ENCODE measurements at regions not wholly inside any gene's neighbourhood (a gene's known extent, or its start where the extent isn't known, plus 50 kb on each side); places are given as distances from the start of the nearest gene placed in this dataset.
"Not testable (repeated sequence)": the region's sequence is repeated elsewhere in the genome, so short reads cannot be mapped to it uniquely, and the experiment has no call there.

- WGBS (ENCODE audit: insufficient coverage): 89% methylated on average over 4 of the region's 4 CpGs
- CTCF ChIA-PET: no interaction called here
These were observed 258.0 kb upstream of the EDNRA start for GRCh38 chr4:147222906-147223305.

GRCh38 chr4:147223576-147223975 lies 257.3 kb upstream of the EDNRA start:
- no peak for DNase-seq
- ChIA-PET CTCF (no interaction called here), POLR2A (no interaction called here)
- no peaks in the 10 kb centered on the region for H3K4me1 ChIP-seq (ENCODE audit: control extremely low read depth in 1 of 4, control insufficient read depth in 4 of 4, insufficient read depth in 4 of 4, low read length in 3 of 4)
- no peaks in the 10 kb centered on the region for H3K27me3 ChIP-seq (replicated peaks in 2 of 5; ENCODE audit: control insufficient read depth in 4 of 5, insufficient read depth in 5 of 5, low read length in 4 of 5)
- no peak overlapping the region for H3K27ac ChIP-seq (ENCODE audit: insufficient read depth in 1 of 2, low read depth in 1 of 2, low read length in 2 of 2, poor library complexity in 1 of 2, severe bottlenecking in 2 of 2)
- H3K36me3 ChIP-seq (ENCODE audit: control insufficient read depth in 4 of 4, insufficient read depth in 4 of 4, low read length in 3 of 4): no peaks in the 10 kb centered on the region
- H3K9me3 ChIP-seq (ENCODE audit: control extremely low read depth in 1 of 5, control insufficient read depth in 4 of 5, insufficient read depth in 2 of 5, low read depth in 1 of 5, low read length in 4 of 5): no peaks in the 10 kb centered on the region
- no peak overlapping the region for H3K4me3 ChIP-seq (ENCODE audit: control insufficient read depth in 1 of 7, extremely low read depth in 1 of 7, insufficient read depth in 4 of 7, low read depth in 2 of 7, low read length in 6 of 7)
- 97% methylated on average over 5 of the region's 5 CpGs for WGBS (ENCODE audit: insufficient coverage)

More at GRCh38 chr4:147222906-147223305, 258.0 kb upstream of the EDNRA start:
- Histone ChIP-seq H3K4me3 (ENCODE audit: control insufficient read depth in 1 of 7, extremely low read depth in 1 of 7, insufficient read depth in 4 of 7, low read depth in 2 of 7, low read length in 6 of 7) (no peak overlapping the region), H3K27ac (ENCODE audit: insufficient read depth in 1 of 2, low read depth in 1 of 2, low read length in 2 of 2, poor library complexity in 1 of 2, severe bottlenecking in 2 of 2) (no peak overlapping the region), H3K27me3 (replicated peaks in 2 of 5; ENCODE audit: control insufficient read depth in 4 of 5, insufficient read depth in 5 of 5, low read length in 4 of 5) (no peaks in the 10 kb centered on the region), H3K36me3 (ENCODE audit: control insufficient read depth in 4 of 4, insufficient read depth in 4 of 4, low read length in 3 of 4) (no peaks in the 10 kb centered on the region), H3K4me1 (ENCODE audit: control extremely low read depth in 1 of 4, control insufficient read depth in 4 of 4, insufficient read depth in 4 of 4, low read length in 3 of 4) (no peaks in the 10 kb centered on the region), H3K9me3 (ENCODE audit: control extremely low read depth in 1 of 5, control insufficient read depth in 4 of 5, insufficient read depth in 2 of 5, low read depth in 1 of 5, low read length in 4 of 5) (no peaks in the 10 kb centered on the region)
- no peak for DNase-seq
- POLR2A ChIA-PET: no interaction called here

GRCh38 chr4:147236806-147237205 lies 244.1 kb upstream of the EDNRA start:
- ChIA-PET POLR2A (no interaction called here), CTCF (no interaction called here)
- Histone ChIP-seq H3K9me3 (ENCODE audit: control extremely low read depth in 1 of 5, control insufficient read depth in 4 of 5, insufficient read depth in 2 of 5, low read depth in 1 of 5, low read length in 4 of 5) (no peaks in the 10 kb centered on the region), H3K4me3 (ENCODE audit: control insufficient read depth in 1 of 7, extremely low read depth in 1 of 7, insufficient read depth in 4 of 7, low read depth in 2 of 7, low read length in 6 of 7) (no peak overlapping the region), H3K27me3 (replicated peaks in 2 of 5; ENCODE audit: control insufficient read depth in 4 of 5, insufficient read depth in 5 of 5, low read length in 4 of 5) (no peaks in the 10 kb centered on the region), H3K36me3 (ENCODE audit: control insufficient read depth in 4 of 4, insufficient read depth in 4 of 4, low read length in 3 of 4) (no peaks in the 10 kb centered on the region), H3K4me1 (ENCODE audit: control extremely low read depth in 1 of 4, control insufficient read depth in 4 of 4, insufficient read depth in 4 of 4, low read length in 3 of 4) (no peaks in the 10 kb centered on the region), H3K27ac (ENCODE audit: insufficient read depth in 1 of 2, low read depth in 1 of 2, low read length in 2 of 2, poor library complexity in 1 of 2, severe bottlenecking in 2 of 2) (no peak overlapping the region)
- DNase-seq: no peak
- WGBS (ENCODE audit: insufficient coverage): no CpG with 5 or more reads among the region's 3 CpGs

- POLR2A ChIA-PET: no interaction called here
- H3K27ac ChIP-seq (ENCODE audit: insufficient read depth in 1 of 2, low read depth in 1 of 2, low read length in 2 of 2, poor library complexity in 1 of 2, severe bottlenecking in 2 of 2): no peak overlapping the region
- CTCF ChIA-PET: no interaction called here
- H3K4me1 ChIP-seq (ENCODE audit: control extremely low read depth in 1 of 4, control insufficient read depth in 4 of 4, insufficient read depth in 4 of 4, low read length in 3 of 4): no peaks in the 10 kb centered on the region
- no peak for DNase-seq
- no peak overlapping the region for H3K4me3 ChIP-seq (ENCODE audit: control insufficient read depth in 1 of 7, extremely low read depth in 1 of 7, insufficient read depth in 4 of 7, low read depth in 2 of 7, low read length in 6 of 7)
- WGBS (ENCODE audit: insufficient coverage): no CpG with 5 or more reads among the region's 1 CpG
- H3K36me3 ChIP-seq (ENCODE audit: control insufficient read depth in 4 of 4, insufficient read depth in 4 of 4, low read length in 3 of 4): no peaks in the 10 kb centered on the region
- no peaks in the 10 kb centered on the region for H3K9me3 ChIP-seq (ENCODE audit: control extremely low read depth in 1 of 5, control insufficient read depth in 4 of 5, insufficient read depth in 2 of 5, low read depth in 1 of 5, low read length in 4 of 5)
- H3K27me3 ChIP-seq (replicated peaks in 2 of 5; ENCODE audit: control insufficient read depth in 4 of 5, insufficient read depth in 5 of 5, low read length in 4 of 5): no peaks in the 10 kb centered on the region
These were observed 236.1 kb upstream of the EDNRA start for GRCh38 chr4:147244786-147245185.

GRCh38 chr4:147246096-147246495 lies 234.8 kb upstream of the EDNRA start:
- no peaks in the 10 kb centered on the region for H3K36me3 ChIP-seq (ENCODE audit: control insufficient read depth in 4 of 4, insufficient read depth in 4 of 4, low read length in 3 of 4)
- H3K27ac ChIP-seq (ENCODE audit: insufficient read depth in 1 of 2, low read depth in 1 of 2, low read length in 2 of 2, poor library complexity in 1 of 2, severe bottlenecking in 2 of 2): no peak overlapping the region
- H3K4me1 ChIP-seq (ENCODE audit: control extremely low read depth in 1 of 4, control insufficient read depth in 4 of 4, insufficient read depth in 4 of 4, low read length in 3 of 4): no peaks in the 10 kb centered on the region
- CTCF ChIA-PET: no interaction called here
- no CpG with 5 or more reads among the region's 1 CpG for WGBS (ENCODE audit: insufficient coverage)
- no peaks in the 10 kb centered on the region for H3K9me3 ChIP-seq (ENCODE audit: control extremely low read depth in 1 of 5, control insufficient read depth in 4 of 5, insufficient read depth in 2 of 5, low read depth in 1 of 5, low read length in 4 of 5)
- no peak overlapping the region for H3K4me3 ChIP-seq (ENCODE audit: control insufficient read depth in 1 of 7, extremely low read depth in 1 of 7, insufficient read depth in 4 of 7, low read depth in 2 of 7, low read length in 6 of 7)
- POLR2A ChIA-PET: no interaction called here
- DNase-seq: no peak
- no peaks in the 10 kb centered on the region for H3K27me3 ChIP-seq (replicated peaks in 2 of 5; ENCODE audit: control insufficient read depth in 4 of 5, insufficient read depth in 5 of 5, low read length in 4 of 5)

- H3K27me3 ChIP-seq (replicated peaks in 2 of 5; ENCODE audit: control insufficient read depth in 4 of 5, insufficient read depth in 5 of 5, low read length in 4 of 5); H3K27ac ChIP-seq (ENCODE audit: insufficient read depth in 1 of 2, low read depth in 1 of 2, low read length in 2 of 2, poor library complexity in 1 of 2, severe bottlenecking in 2 of 2); H3K4me3 ChIP-seq (ENCODE audit: control insufficient read depth in 1 of 7, extremely low read depth in 1 of 7, insufficient read depth in 4 of 7, low read depth in 2 of 7, low read length in 6 of 7); CTCF ChIA-PET; H3K4me1 ChIP-seq (ENCODE audit: control extremely low read depth in 1 of 4, control insufficient read depth in 4 of 4, insufficient read depth in 4 of 4, low read length in 3 of 4); H3K9me3 ChIP-seq (ENCODE audit: control extremely low read depth in 1 of 5, control insufficient read depth in 4 of 5, insufficient read depth in 2 of 5, low read depth in 1 of 5, low read length in 4 of 5); H3K36me3 ChIP-seq (ENCODE audit: control insufficient read depth in 4 of 4, insufficient read depth in 4 of 4, low read length in 3 of 4); POLR2A ChIA-PET; DNase-seq: not testable (repeated sequence)
- WGBS (ENCODE audit: insufficient coverage): 92% methylated on average over 2 of the region's 2 CpGs
These were observed 234.4 kb upstream of the EDNRA start for GRCh38 chr4:147246528-147246927.

- Histone ChIP-seq H3K9me3 (ENCODE audit: control extremely low read depth in 1 of 5, control insufficient read depth in 4 of 5, insufficient read depth in 2 of 5, low read depth in 1 of 5, low read length in 4 of 5) (no peaks in the 10 kb centered on the region), H3K4me1 (ENCODE audit: control extremely low read depth in 1 of 4, control insufficient read depth in 4 of 4, insufficient read depth in 4 of 4, low read length in 3 of 4) (no peaks in the 10 kb centered on the region), H3K4me3 (ENCODE audit: control insufficient read depth in 1 of 7, extremely low read depth in 1 of 7, insufficient read depth in 4 of 7, low read depth in 2 of 7, low read length in 6 of 7) (no peak overlapping the region), H3K27ac (ENCODE audit: insufficient read depth in 1 of 2, low read depth in 1 of 2, low read length in 2 of 2, poor library complexity in 1 of 2, severe bottlenecking in 2 of 2) (no peak overlapping the region), H3K27me3 (replicated peaks in 2 of 5; ENCODE audit: control insufficient read depth in 4 of 5, insufficient read depth in 5 of 5, low read length in 4 of 5) (no peaks in the 10 kb centered on the region), H3K36me3 (ENCODE audit: control insufficient read depth in 4 of 4, insufficient read depth in 4 of 4, low read length in 3 of 4) (no peaks in the 10 kb centered on the region)
- DNase-seq: peak in 1 of 3 donors; percentile 34
- ChIA-PET POLR2A (no interaction called here), CTCF (no interaction called here)
- WGBS (ENCODE audit: insufficient coverage): no CpG with 5 or more reads among the region's 2 CpGs
These were observed 233.3 kb upstream of the EDNRA start for GRCh38 chr4:147247579-147247978.

- Histone ChIP-seq H3K9me3 (ENCODE audit: control extremely low read depth in 1 of 5, control insufficient read depth in 4 of 5, insufficient read depth in 2 of 5, low read depth in 1 of 5, low read length in 4 of 5) (no peaks in the 10 kb centered on the region), H3K4me1 (ENCODE audit: control extremely low read depth in 1 of 4, control insufficient read depth in 4 of 4, insufficient read depth in 4 of 4, low read length in 3 of 4) (no peaks in the 10 kb centered on the region), H3K27me3 (replicated peaks in 2 of 5; ENCODE audit: control insufficient read depth in 4 of 5, insufficient read depth in 5 of 5, low read length in 4 of 5) (no peaks in the 10 kb centered on the region), H3K36me3 (ENCODE audit: control insufficient read depth in 4 of 4, insufficient read depth in 4 of 4, low read length in 3 of 4) (no peaks in the 10 kb centered on the region), H3K4me3 (ENCODE audit: control insufficient read depth in 1 of 7, extremely low read depth in 1 of 7, insufficient read depth in 4 of 7, low read depth in 2 of 7, low read length in 6 of 7) (no peak overlapping the region), H3K27ac (ENCODE audit: insufficient read depth in 1 of 2, low read depth in 1 of 2, low read length in 2 of 2, poor library complexity in 1 of 2, severe bottlenecking in 2 of 2) (no peak overlapping the region)
- ChIA-PET POLR2A (no interaction called here), CTCF (no interaction called here)
- no peak for DNase-seq
These were observed 230.8 kb upstream of the EDNRA start for GRCh38 chr4:147250062-147250461.

Data from common myeloid progenitor, CD34-positive (primary cell).